GM12878 (cell line): ENCODE measurements at regions not wholly inside any gene's neighbourhood (a gene's known extent, or its start where the extent isn't known, plus 50 kb on each side); places are given as distances from the start of the nearest gene placed in this dataset.

Source experiments
- ATAC-seq: fragments of 200-7000 bp; cut with Tn5 transposase; 3 replicates; pipeline ENCODE4 v1.9.1; 2020; ENCODE audit warnings: mild to moderate bottlenecking, moderate library complexity
- BruUV-seq: library from RNA; stranded (reverse); fragments of 400-500 nt; replicated peaks from 2 replicates; lab custom pipeline; 2021; lab: Mats Ljungman, UMichigan
- CTCF ChIA-PET: fragments of 300-600 bp; sonication (Branson Sonifier 250); formaldehyde crosslinking; extraction: SDS; loops from one replicate; lab custom pipeline; 2021; ENCODE audit warnings: inconsistent platforms; lab: Yijun Ruan, JAX
- POLR2A ChIA-PET: fragments of 350-600 bp; formaldehyde crosslinking; extraction: SDS; loops from one replicate; lab custom pipeline; 2021; ENCODE audit warnings: inconsistent platforms; lab: Charles Lee
- RAD21 ChIA-PET: fragments of 300-600 bp; sonication (Branson Sonifier 250); formaldehyde crosslinking; loops from one replicate; lab custom pipeline; 2023; ENCODE audit warnings: antibody characterized with exemption; ENCODE audit not compliant: unreplicated experiment; lab: Charles Lee
- SMC1A ChIA-PET: fragments of 300-600 bp; sonication (Branson Sonifier 250); formaldehyde crosslinking; loops from one replicate; lab custom pipeline; 2023; ENCODE audit not compliant: unreplicated experiment, uncharacterized antibody; lab: Charles Lee
- DNase-seq: peaks from one replicate; pipeline ENCODE4 v3.0.0-alpha.2; 2011; ENCODE audit warnings: low read depth, low spot score
- FAIRE-seq: peaks from 3 replicates; lab custom pipeline; 2011; peaks lifted over from hg19 to GRCh38; lab: Jason Lieb, UNC
- H2AFZ ChIP-seq: 2 replicates; pipeline ENCODE4 v1.6.0; 2011; ENCODE audit warnings: low read depth, low read length, control low read depth; ENCODE audit not compliant: control insufficient read depth
- H3K27ac ChIP-seq: 2 replicates; pipeline ENCODE4 v1.5.1; 2011; ENCODE audit warnings: control low read depth; ENCODE audit not compliant: control insufficient read depth, insufficient read depth
- H3K27me3 ChIP-seq, 2 experiments: replicated peaks in 1 of 2; 2 replicates each; pipeline versions ENCODE4 v1.6.0 to v1.6.1; 2011; ENCODE audit warnings: low read length in 1 of 2; ENCODE audit not compliant: control insufficient read depth in 2 of 2, insufficient read depth in 2 of 2
- H3K36me3 ChIP-seq, 2 experiments: 2 replicates each; pipeline ENCODE4 v1.5.1; 2011; ENCODE audit warnings: low read length in 1 of 2; ENCODE audit not compliant: control insufficient read depth in 2 of 2, insufficient read depth in 2 of 2
- H3K4me1 ChIP-seq: 2 replicates; pipeline ENCODE4 v1.6.1; 2011; ENCODE audit warnings: mild to moderate bottlenecking, low read length, moderate library complexity, mixed read lengths; ENCODE audit not compliant: control insufficient read depth, insufficient read depth
- H3K4me2 ChIP-seq: 2 replicates; pipeline ENCODE4 v1.6.0; 2011; ENCODE audit warnings: control low read depth; ENCODE audit not compliant: control insufficient read depth, insufficient read depth
- H3K4me3 ChIP-seq: fragments of 200-600 bp; sonication (generic); 2 replicates; pipeline ENCODE4 v1.5.1; 2016
- H3K79me2 ChIP-seq: 2 replicates; pipeline ENCODE4 v1.6.0; 2011; ENCODE audit warnings: low read length; ENCODE audit not compliant: control insufficient read depth, insufficient read depth
- H3K9ac ChIP-seq: 2 replicates; pipeline ENCODE4 v1.8.0; 2011; ENCODE audit warnings: low read length, control low read depth, mixed read lengths; ENCODE audit not compliant: control insufficient read depth, insufficient read depth
- H3K9me3 ChIP-seq: replicated peaks from 3 replicates; pipeline ENCODE4 v1.5.1; 2011; ENCODE audit warnings: mild to moderate bottlenecking, low read length; ENCODE audit not compliant: control insufficient read depth, insufficient read depth
- H4K20me1 ChIP-seq: 2 replicates; pipeline ENCODE4 v1.6.0; 2011; ENCODE audit not compliant: control insufficient read depth, insufficient read depth
- BHLHE40 ChIP-seq, 2 experiments: fragments of 450-650 bp in 1 of 2; IDR thresholded peaks; 2 replicates each; pipeline ENCODE4 v1.6.1; 2011 to 2017; ENCODE audit warnings: low read depth in 2 of 2, borderline replicate concordance in 1 of 2, improper control_type of control experiment in 1 of 2, low read length in 1 of 2, mild to moderate bottlenecking in 1 of 2
- EP300 ChIP-seq, 2 experiments: fragments of 150-350 bp in 1 of 2; IDR thresholded peaks; 2 replicates each; pipeline ENCODE4 v1.6.1; 2011 to 2012; ENCODE audit warnings: low read depth in 2 of 2, low read length in 2 of 2, borderline replicate concordance in 1 of 2, improper control_type of control experiment in 1 of 2, inconsistent platforms in 1 of 2; ENCODE audit not compliant: control insufficient read depth in 1 of 2
- FOXK2 ChIP-seq: fragments of 450-650 bp; IDR thresholded peaks from 2 replicates; pipeline ENCODE4 v1.6.1; 2017; ENCODE audit warnings: mild to moderate bottlenecking, moderate library complexity
- HDAC2 ChIP-seq: fragments of 200-600 bp; sonication (generic); IDR thresholded peaks from 2 replicates; pipeline ENCODE4 v1.6.1; 2017
- IKZF1 ChIP-seq: fragments of 450-650 bp; conservative IDR thresholded peaks from 2 replicates; pipeline ENCODE4 v1.6.1; 2017; ENCODE audit warnings: antibody characterized with exemption, mild to moderate bottlenecking
- IKZF2 ChIP-seq, 2 experiments: fragments of 450-650 bp; IDR thresholded peaks; 2 replicates each; pipeline ENCODE4 v1.6.1; 2017; ENCODE audit warnings: mild to moderate bottlenecking in 2 of 2, moderate library complexity in 2 of 2
- IRF4 ChIP-seq: IDR thresholded peaks from 2 replicates; pipeline ENCODE4 v1.6.1; 2011; ENCODE audit warnings: low read depth, low read length
- KAT2A ChIP-seq: conservative IDR thresholded peaks from 2 replicates; pipeline ENCODE4 v1.6.1; 2011; ENCODE audit warnings: low read depth, low read length; ENCODE audit not compliant: control insufficient read depth
- MXI1 ChIP-seq: fragments of 150-350 bp; IDR thresholded peaks from 2 replicates; pipeline ENCODE4 v1.6.1; 2011; ENCODE audit warnings: low read depth, mild to moderate bottlenecking, inconsistent platforms, low read length, improper control_type of control experiment
- NFIC ChIP-seq: IDR thresholded peaks from 2 replicates; pipeline ENCODE4 v1.6.1; 2012; ENCODE audit warnings: low read depth, mild to moderate bottlenecking, inconsistent platforms, low read length, moderate library complexity
- NFXL1 ChIP-seq: fragments of 450-650 bp; IDR thresholded peaks from 2 replicates; pipeline ENCODE4 v1.6.1; 2017; ENCODE audit warnings: antibody characterized with exemption, mild to moderate bottlenecking, borderline replicate concordance
- RB1 ChIP-seq: fragments of 450-650 bp; formaldehyde crosslinking; IDR thresholded peaks from 2 replicates; pipeline ENCODE4 v1.6.1; 2017; ENCODE audit warnings: mild to moderate bottlenecking, borderline replicate concordance
- SMARCA5 ChIP-seq: fragments of 450-650 bp; IDR thresholded peaks from 2 replicates; pipeline ENCODE4 v1.6.1; 2017; ENCODE audit warnings: mild to moderate bottlenecking
- YBX1 ChIP-seq: fragments of 450-650 bp; IDR thresholded peaks from 2 replicates; pipeline ENCODE4 v1.6.1; 2016; ENCODE audit warnings: antibody characterized with exemption
- ZBED1 ChIP-seq: IDR thresholded peaks from 2 replicates; pipeline ENCODE4 v1.6.1; 2016; ENCODE audit warnings: borderline replicate concordance
- WGBS: methylation state at CpG from one replicate; pipeline ENCODE4 v1.1.6; 2016; ENCODE audit warnings: low lambda C conversion rate; ENCODE audit not compliant: insufficient replicate concordance, insufficient coverage; ENCODE audit errors: missing lambda C conversion rate; 5-methylcytosine and 5-hydroxymethylcytosine counted together
- in situ Hi-C: fragments of 300-500 bp; cut with MboI; formaldehyde crosslinking; loops from 9 replicates; pipeline ENCODE4 v1.14.3; 2018; ENCODE audit warnings: mixed read lengths
- intact Hi-C: fragments of 100-400 bp; cut with micrococcal nuclease; formaldehyde crosslinking; loops from one replicate; pipeline ENCODE4 v1.14.2; 2022; ENCODE audit not compliant: unreplicated experiment
- TF ChIP-seq, protein P1 (sequence below): fragments of 450-650 bp; IDR thresholded peaks from 2 replicates; pipeline ENCODE4 v1.6.1; 2017; ENCODE audit warnings: mild to moderate bottlenecking
- TF ChIP-seq, protein P2 (sequence below): fragments of 450-650 bp; formaldehyde crosslinking; IDR thresholded peaks from 2 replicates; pipeline ENCODE4 v1.4.0; 2020; ENCODE audit warnings: mild to moderate bottlenecking, moderate library complexity

DNA sequence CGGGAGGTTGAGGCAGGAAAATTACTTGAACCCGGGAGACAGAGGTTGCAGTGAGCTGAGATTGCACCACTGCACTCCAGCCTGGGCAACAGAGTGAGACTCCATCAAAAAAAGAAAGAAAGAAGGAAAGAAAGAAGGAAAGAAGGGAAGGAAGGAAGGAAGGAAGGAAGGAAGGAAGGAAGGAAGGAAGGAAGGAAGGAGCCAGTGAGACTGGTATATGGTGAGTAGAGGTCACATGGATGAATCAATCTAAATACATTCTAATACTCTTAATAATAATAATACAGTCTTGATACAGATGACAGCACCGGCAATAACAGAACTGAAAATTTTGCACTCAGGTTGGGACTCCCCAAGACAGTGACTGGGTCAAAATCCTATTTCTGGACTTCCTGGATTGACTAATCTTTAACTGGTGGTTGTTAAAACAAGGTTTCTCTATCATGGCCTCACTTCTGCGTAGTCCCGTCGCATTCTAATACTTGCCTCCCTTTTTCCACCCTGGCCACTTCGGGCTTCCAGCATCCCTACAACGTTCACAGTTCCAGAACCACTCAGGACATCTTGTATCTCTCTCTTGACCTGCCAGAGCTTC lies 53.5 kb upstream of the EIF3M start:
- POLR2A ChIA-PET: interaction anchor here (0.7 to 0.8 kb wide), 2 partner anchors 13 to 55 kb away, joined by 4 to 6 read pairs; no protein-coding TSS in a partner anchor
- no TSS peak for BruUV-seq
- Histone ChIP-seq H2AFZ (peak overlapping the region; percentile 72), H3K27me3 (no peaks in the 10 kb centered on the region), H3K4me2 (peak overlapping the region; percentile 52), H3K4me3 (no peak overlapping the region), H3K36me3 (no peaks in the 10 kb centered on the region), H3K79me2 (no peaks in the 10 kb centered on the region), H4K20me1 (no peaks in the 10 kb centered on the region), H3K9ac (no peak overlapping the region), H3K27ac (peak overlapping the region; percentile 38), H3K9me3 (no peaks in the 10 kb centered on the region), H3K4me1 (peaks cover 12% of the 10 kb centered on the region)
- in situ Hi-C loops (no loop called here), intact Hi-C loops (no loop called here)
- peak; percentile 59 for DNase-seq
- peak; percentile 99 for ATAC-seq
- CTCF ChIA-PET: interaction anchor here (0.9 kb wide), 1 partner anchor 533 kb away, joined by 3 read pairs; no protein-coding TSS in a partner anchor
- SMC1A ChIA-PET: interaction anchor here (0.6 to 2.1 kb wide), 7 partner anchors 12 to 1705 kb away, joined by 3 to 5 read pairs (median 3); no protein-coding TSS in a partner anchor
- 2% methylated on average over 8 of the region's 8 CpGs for WGBS
- FAIRE-seq: peak; percentile 76
- RAD21 ChIA-PET: interaction anchor here (0.7 to 1.4 kb wide), 2 partner anchors 136 to 573 kb away, joined by 3 read pairs; no protein-coding TSS in a partner anchor
- TF ChIP-seq MXI1 (peak; percentile 18; the same call in 1 of the 2 replicates), NFXL1 (no peak), EP300 (IDR thresholded peaks at IDR 0.05; ENCODE audit: borderline replicate concordance in 1 of 2, control insufficient read depth in 1 of 2, low read depth in 2 of 2, low read length in 2 of 2) (peak; percentile 76 to 79; a peak in 3 of 4 replicates), IKZF1 (peak; percentile 74), KAT2A (no peak), ZBED1 (peak; percentile 77; the same call in 1 of the 2 replicates), HDAC2 (no peak), BHLHE40 (IDR thresholded peaks at IDR 0.05; ENCODE audit: borderline replicate concordance in 1 of 2, low read depth in 2 of 2, low read length in 1 of 2) (peak in 1 of 2 experiments; percentile 11; a peak in 1 of 4 replicates), IRF4 (peak; percentile 90), RB1 (no peak), IKZF2 (IDR thresholded peaks at IDR 0.05) (peak; percentile 60 to 69), FOXK2 (no peak), SMARCA5 (no peak), NFIC (peak; percentile 82), YBX1 (0 out of 2 replicates have a peak, but pooled peaks have one; percentile 35)
- TF ChIP-seq, protein P1, sequence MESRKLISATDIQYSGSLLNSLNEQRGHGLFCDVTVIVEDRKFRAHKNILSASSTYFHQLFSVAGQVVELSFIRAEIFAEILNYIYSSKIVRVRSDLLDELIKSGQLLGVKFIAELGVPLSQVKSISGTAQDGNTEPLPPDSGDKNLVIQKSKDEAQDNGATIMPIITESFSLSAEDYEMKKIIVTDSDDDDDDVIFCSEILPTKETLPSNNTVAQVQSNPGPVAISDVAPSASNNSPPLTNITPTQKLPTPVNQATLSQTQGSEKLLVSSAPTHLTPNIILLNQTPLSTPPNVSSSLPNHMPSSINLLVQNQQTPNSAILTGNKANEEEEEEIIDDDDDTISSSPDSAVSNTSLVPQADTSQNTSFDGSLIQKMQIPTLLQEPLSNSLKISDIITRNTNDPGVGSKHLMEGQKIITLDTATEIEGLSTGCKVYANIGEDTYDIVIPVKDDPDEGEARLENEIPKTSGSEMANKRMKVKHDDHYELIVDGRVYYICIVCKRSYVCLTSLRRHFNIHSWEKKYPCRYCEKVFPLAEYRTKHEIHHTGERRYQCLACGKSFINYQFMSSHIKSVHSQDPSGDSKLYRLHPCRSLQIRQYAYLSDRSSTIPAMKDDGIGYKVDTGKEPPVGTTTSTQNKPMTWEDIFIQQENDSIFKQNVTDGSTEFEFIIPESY: no peak
- TF ChIP-seq, protein P2, sequence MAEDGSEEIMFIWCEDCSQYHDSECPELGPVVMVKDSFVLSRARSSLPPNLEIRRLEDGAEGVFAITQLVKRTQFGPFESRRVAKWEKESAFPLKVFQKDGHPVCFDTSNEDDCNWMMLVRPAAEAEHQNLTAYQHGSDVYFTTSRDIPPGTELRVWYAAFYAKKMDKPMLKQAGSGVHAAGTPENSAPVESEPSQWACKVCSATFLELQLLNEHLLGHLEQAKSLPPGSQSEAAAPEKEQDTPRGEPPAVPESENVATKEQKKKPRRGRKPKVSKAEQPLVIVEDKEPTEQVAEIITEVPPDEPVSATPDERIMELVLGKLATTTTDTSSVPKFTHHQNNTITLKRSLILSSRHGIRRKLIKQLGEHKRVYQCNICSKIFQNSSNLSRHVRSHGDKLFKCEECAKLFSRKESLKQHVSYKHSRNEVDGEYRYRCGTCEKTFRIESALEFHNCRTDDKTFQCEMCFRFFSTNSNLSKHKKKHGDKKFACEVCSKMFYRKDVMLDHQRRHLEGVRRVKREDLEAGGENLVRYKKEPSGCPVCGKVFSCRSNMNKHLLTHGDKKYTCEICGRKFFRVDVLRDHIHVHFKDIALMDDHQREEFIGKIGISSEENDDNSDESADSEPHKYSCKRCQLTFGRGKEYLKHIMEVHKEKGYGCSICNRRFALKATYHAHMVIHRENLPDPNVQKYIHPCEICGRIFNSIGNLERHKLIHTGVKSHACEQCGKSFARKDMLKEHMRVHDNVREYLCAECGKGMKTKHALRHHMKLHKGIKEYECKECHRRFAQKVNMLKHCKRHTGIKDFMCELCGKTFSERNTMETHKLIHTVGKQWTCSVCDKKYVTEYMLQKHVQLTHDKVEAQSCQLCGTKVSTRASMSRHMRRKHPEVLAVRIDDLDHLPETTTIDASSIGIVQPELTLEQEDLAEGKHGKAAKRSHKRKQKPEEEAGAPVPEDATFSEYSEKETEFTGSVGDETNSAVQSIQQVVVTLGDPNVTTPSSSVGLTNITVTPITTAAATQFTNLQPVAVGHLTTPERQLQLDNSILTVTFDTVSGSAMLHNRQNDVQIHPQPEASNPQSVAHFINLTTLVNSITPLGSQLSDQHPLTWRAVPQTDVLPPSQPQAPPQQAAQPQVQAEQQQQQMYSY: no peak
